Astrocyte (in vitro differentiated cells and primary cell): ENCODE measurements at regions not wholly inside any gene's neighbourhood (a gene's known extent, or its start where the extent isn't known, plus 50 kb on each side); places are given as distances from the start of the nearest gene placed in this dataset.
A peak's percentile ranks its signal among the peaks of the same experiment; 100 is the strongest.

ENCODE experiments used
- DNase-seq: peaks from one replicate; pipeline ENCODE4 v3.0.0-alpha.2; 2010; ENCODE audit warnings: low read depth
- FAIRE-seq: peaks from 2 replicates; lab custom pipeline; 2011; peaks lifted over from hg19 to GRCh38; lab: Jason Lieb, UNC
- H2AFZ ChIP-seq: 2 replicates; pipeline ENCODE4 v1.6.0; 2012; ENCODE audit warnings: low read depth, low read length, inconsistent platforms
- H3K27ac ChIP-seq: 2 replicates; pipeline ENCODE4 v1.5.1; 2011; ENCODE audit warnings: low read depth, low read length, inconsistent platforms
- H3K27me3 ChIP-seq: 2 replicates; pipeline ENCODE4 v1.6.0; 2011; ENCODE audit warnings: low read length, inconsistent platforms; ENCODE audit not compliant: insufficient read depth
- H3K36me3 ChIP-seq: 2 replicates; pipeline ENCODE4 v1.5.1; 2011; ENCODE audit warnings: low read length, inconsistent platforms; ENCODE audit not compliant: insufficient read depth
- H3K4me1 ChIP-seq: 2 replicates; pipeline ENCODE4 v1.5.1; 2011; ENCODE audit warnings: low read length, inconsistent platforms; ENCODE audit not compliant: insufficient read depth
- H3K4me2 ChIP-seq: 2 replicates; pipeline ENCODE4 v1.6.0; 2012; ENCODE audit warnings: low read length, inconsistent platforms
- H3K4me3 ChIP-seq: 2 replicates; pipeline ENCODE4 v1.5.1; 2011; ENCODE audit warnings: low read depth, mild to moderate bottlenecking, low read length, inconsistent platforms; ENCODE audit not compliant: insufficient read depth
- H3K79me2 ChIP-seq: 2 replicates; pipeline ENCODE4 v1.6.0; 2012; ENCODE audit warnings: mild to moderate bottlenecking, low read length, inconsistent platforms; ENCODE audit not compliant: insufficient read depth
- H3K9ac ChIP-seq: 2 replicates; pipeline ENCODE4 v1.6.0; 2012; ENCODE audit warnings: mild to moderate bottlenecking, low read length, inconsistent platforms
- H3K9me3 ChIP-seq: 2 replicates; pipeline ENCODE4 v1.5.1; 2012; ENCODE audit warnings: low read depth, mild to moderate bottlenecking, low read length, inconsistent platforms; ENCODE audit not compliant: insufficient read depth
- H4K20me1 ChIP-seq: 2 replicates; pipeline ENCODE4 v1.6.0; 2012; ENCODE audit warnings: low read length, inconsistent platforms; ENCODE audit not compliant: insufficient read depth
- H3K27ac Mint-ChIP-seq: one replicate; pipeline ENCODE4 v1.8.0; 2021; ENCODE audit warnings: mild to moderate bottlenecking, mixed read lengths; ENCODE audit not compliant: unreplicated experiment
- H3K27me3 Mint-ChIP-seq: one replicate; pipeline ENCODE4 v1.8.0; 2021; ENCODE audit warnings: low read depth, mixed read lengths; ENCODE audit not compliant: unreplicated experiment
- H3K36me3 Mint-ChIP-seq: one replicate; pipeline ENCODE4 v1.8.0; 2021; ENCODE audit warnings: low read depth, mixed read lengths; ENCODE audit not compliant: unreplicated experiment
- H3K4me1 Mint-ChIP-seq: one replicate; pipeline ENCODE4 v1.8.0; 2021; ENCODE audit warnings: low read depth, mixed read lengths; ENCODE audit not compliant: unreplicated experiment
- H3K4me3 Mint-ChIP-seq: one replicate; pipeline ENCODE4 v1.8.0; 2021; ENCODE audit warnings: mild to moderate bottlenecking, moderate library complexity, mixed read lengths; ENCODE audit not compliant: unreplicated experiment
- H3K9me3 Mint-ChIP-seq: one replicate; pipeline ENCODE4 v1.8.0; 2021; ENCODE audit warnings: mild to moderate bottlenecking, mixed read lengths; ENCODE audit not compliant: unreplicated experiment
- EZH2 ChIP-seq: IDR thresholded peaks from 2 replicates; pipeline ENCODE4 v1.6.1; 2012; ENCODE audit warnings: mild to moderate bottlenecking, low read length, inconsistent platforms; ENCODE audit not compliant: insufficient read depth
- TF ChIP-seq, protein P1 (sequence below): IDR thresholded peaks from 2 replicates; pipeline ENCODE4 v1.5.1; 2011; ENCODE audit warnings: low read depth, mild to moderate bottlenecking, inconsistent platforms, low read length, moderate library complexity; ENCODE audit not compliant: insufficient read depth

DNA sequence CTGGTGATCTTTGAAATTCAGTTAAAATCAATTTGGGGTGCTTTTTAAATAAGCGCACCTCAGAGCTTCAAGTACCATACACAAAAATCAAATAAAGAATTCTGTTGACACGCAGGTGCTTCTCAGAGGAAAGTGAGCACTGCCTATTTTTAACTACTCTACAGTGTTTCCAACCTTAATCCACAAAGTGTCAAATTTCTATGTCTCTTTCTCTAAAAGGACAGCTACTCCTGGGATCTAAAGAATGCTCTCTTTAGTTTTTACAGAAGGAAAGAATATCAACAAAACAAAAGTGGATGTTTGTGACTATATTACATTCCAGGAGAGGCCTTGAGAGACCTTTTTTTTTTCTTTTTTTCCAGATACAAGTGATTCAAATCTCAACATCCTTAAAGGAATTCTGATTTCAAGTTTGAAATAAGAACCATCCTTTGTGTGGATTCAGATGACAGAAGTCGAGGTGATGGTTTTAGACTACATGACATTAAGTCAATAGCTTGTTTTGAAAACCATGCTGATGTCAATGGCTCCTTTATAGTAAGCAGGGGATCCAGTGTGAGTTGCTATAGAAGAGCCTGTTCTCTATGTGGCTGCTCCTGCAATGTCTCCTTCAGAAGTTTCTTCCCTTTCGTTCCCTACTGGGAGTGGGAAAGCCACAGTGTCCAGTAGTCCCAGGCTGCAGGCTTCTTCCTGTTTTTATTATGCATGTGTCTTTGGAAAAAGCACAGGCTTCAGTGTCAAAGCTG is 67.2 kb upstream of the DEFB112 start:
- Histone ChIP-seq H3K4me1 (no peaks in the 10 kb centered on the region), H3K27me3 (no peaks in the 10 kb centered on the region), H2AFZ (no peak overlapping the region), H3K9ac (no peak overlapping the region), H3K79me2 (no peaks in the 10 kb centered on the region), H3K4me3 (no peak overlapping the region), H3K27ac (no peak overlapping the region), H3K36me3 (no peaks in the 10 kb centered on the region), H4K20me1 (no peaks in the 10 kb centered on the region), H3K9me3 (no peaks in the 10 kb centered on the region), H3K4me2 (no peak overlapping the region)
- FAIRE-seq (no peak), DNase-seq (no peak)
- Mint-ChIP-seq H3K27ac (no peak overlapping the region), H3K36me3 (no peaks in the 10 kb centered on the region), H3K9me3 (no peaks in the 10 kb centered on the region), H3K4me1 (peaks cover 6% of the 10 kb centered on the region), H3K27me3 (no peaks in the 10 kb centered on the region), H3K4me3 (no peak overlapping the region)
- TF ChIP-seq EZH2: no peak
- TF ChIP-seq, protein P1, sequence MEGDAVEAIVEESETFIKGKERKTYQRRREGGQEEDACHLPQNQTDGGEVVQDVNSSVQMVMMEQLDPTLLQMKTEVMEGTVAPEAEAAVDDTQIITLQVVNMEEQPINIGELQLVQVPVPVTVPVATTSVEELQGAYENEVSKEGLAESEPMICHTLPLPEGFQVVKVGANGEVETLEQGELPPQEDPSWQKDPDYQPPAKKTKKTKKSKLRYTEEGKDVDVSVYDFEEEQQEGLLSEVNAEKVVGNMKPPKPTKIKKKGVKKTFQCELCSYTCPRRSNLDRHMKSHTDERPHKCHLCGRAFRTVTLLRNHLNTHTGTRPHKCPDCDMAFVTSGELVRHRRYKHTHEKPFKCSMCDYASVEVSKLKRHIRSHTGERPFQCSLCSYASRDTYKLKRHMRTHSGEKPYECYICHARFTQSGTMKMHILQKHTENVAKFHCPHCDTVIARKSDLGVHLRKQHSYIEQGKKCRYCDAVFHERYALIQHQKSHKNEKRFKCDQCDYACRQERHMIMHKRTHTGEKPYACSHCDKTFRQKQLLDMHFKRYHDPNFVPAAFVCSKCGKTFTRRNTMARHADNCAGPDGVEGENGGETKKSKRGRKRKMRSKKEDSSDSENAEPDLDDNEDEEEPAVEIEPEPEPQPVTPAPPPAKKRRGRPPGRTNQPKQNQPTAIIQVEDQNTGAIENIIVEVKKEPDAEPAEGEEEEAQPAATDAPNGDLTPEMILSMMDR: no peak

GRCh38 chr6:50120300-50120699 is 70.6 kb upstream of the DEFB112 start:
- H3K36me3 ChIP-seq: no peaks in the 10 kb centered on the region
- Mint-ChIP-seq H3K27me3 (no peaks in the 10 kb centered on the region), H3K4me3 (no peak overlapping the region), H3K4me1 (peaks cover 6% of the 10 kb centered on the region), H3K36me3 (no peaks in the 10 kb centered on the region), H3K9me3 (no peaks in the 10 kb centered on the region), H3K27ac (no peak overlapping the region)
- H4K20me1 ChIP-seq: no peaks in the 10 kb centered on the region
- no peak for TF ChIP-seq EZH2
- TF ChIP-seq, protein P1: no peak
- FAIRE-seq (peak; percentile 9), DNase-seq (no peak)
- H3K79me2 ChIP-seq: no peaks in the 10 kb centered on the region
- H3K9me3 ChIP-seq: no peaks in the 10 kb centered on the region
- no peaks in the 10 kb centered on the region for H3K4me1 ChIP-seq
- no peak overlapping the region for H3K4me2 ChIP-seq
- H3K27ac ChIP-seq: no peak overlapping the region
- H2AFZ ChIP-seq: no peak overlapping the region
- H3K9ac ChIP-seq: no peak overlapping the region
- no peaks in the 10 kb centered on the region for H3K27me3 ChIP-seq
- H3K4me3 ChIP-seq: no peak overlapping the region

DNA sequence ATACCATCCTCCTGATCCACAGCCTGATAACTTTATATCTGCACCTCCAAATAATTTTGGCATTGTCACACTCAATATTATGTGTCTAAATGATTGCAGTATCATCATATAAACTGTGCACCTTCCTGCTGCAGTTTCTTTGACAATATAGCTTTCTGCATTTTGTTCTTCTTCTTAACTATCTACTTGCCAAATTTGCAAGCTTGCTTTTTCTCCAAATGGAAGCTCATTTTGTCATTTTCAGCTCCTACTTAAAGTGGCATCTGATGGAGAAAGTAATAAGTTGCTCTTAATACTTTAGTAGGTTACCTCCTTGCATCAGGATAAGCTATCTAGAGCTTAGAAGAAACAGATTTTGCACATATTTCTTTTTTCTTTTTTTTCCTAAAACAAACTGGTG is 74.0 kb upstream of the DEFB112 start:
- no peak overlapping the region for H3K27ac Mint-ChIP-seq
- H3K9me3 Mint-ChIP-seq: no peaks in the 10 kb centered on the region
- H3K36me3 Mint-ChIP-seq: no peaks in the 10 kb centered on the region
- H3K4me1 ChIP-seq: no peaks in the 10 kb centered on the region
- no peak overlapping the region for H3K9ac ChIP-seq
- H3K4me3 Mint-ChIP-seq: no peak overlapping the region
- H3K36me3 ChIP-seq: no peaks in the 10 kb centered on the region
- no peak overlapping the region for H3K4me2 ChIP-seq
- H3K4me3 ChIP-seq: no peak overlapping the region
- H3K27me3 ChIP-seq: no peaks in the 10 kb centered on the region
- FAIRE-seq (no peak), DNase-seq (no peak)
- no peak for TF ChIP-seq EZH2
- TF ChIP-seq, protein P1: no peak
- no peak overlapping the region for H2AFZ ChIP-seq
- peaks cover 6% of the 10 kb centered on the region for H3K4me1 Mint-ChIP-seq
- H3K27ac ChIP-seq: no peak overlapping the region
- H3K9me3 ChIP-seq: no peaks in the 10 kb centered on the region
- H3K79me2 ChIP-seq: no peaks in the 10 kb centered on the region
- no peaks in the 10 kb centered on the region for H3K27me3 Mint-ChIP-seq
- no peaks in the 10 kb centered on the region for H4K20me1 ChIP-seq
